IgD-negative memory B cell (primary cell): ENCODE measurements at regions not wholly inside any gene's neighbourhood (a gene's known extent, or its start where the extent isn't known, plus 50 kb on each side); places are given as distances from the start of the nearest gene placed in this dataset.

Experiments
- H3K27ac Mint-ChIP-seq, 3 donors: one replicate each; pipeline ENCODE4 v1.8.0; 2020 to 2022; ENCODE audit warnings: mild to moderate bottlenecking in 3 of 3, mixed read lengths in 3 of 3, moderate library complexity in 1 of 3
- H3K27me3 Mint-ChIP-seq: one replicate; pipeline ENCODE4 v1.8.0; 2021; ENCODE audit warnings: mixed read lengths
- H3K36me3 Mint-ChIP-seq: one replicate; pipeline ENCODE4 v1.8.0; 2020; ENCODE audit warnings: mild to moderate bottlenecking, mixed read lengths
- H3K4me1 Mint-ChIP-seq, 3 donors: one replicate each; pipeline ENCODE4 v1.8.0; 2020 to 2022; ENCODE audit warnings: mixed read lengths in 3 of 3, mild to moderate bottlenecking in 1 of 3
- H3K4me3 Mint-ChIP-seq, 4 donors: one replicate each; pipeline ENCODE4 v1.8.0; 2020 to 2022; ENCODE audit warnings: mild to moderate bottlenecking in 4 of 4, mixed read lengths in 4 of 4, moderate library complexity in 3 of 4
- H3K9me3 Mint-ChIP-seq, 3 donors: one replicate each; pipeline ENCODE4 v1.8.0; 2020 to 2021; ENCODE audit warnings: mixed read lengths in 3 of 3, mild to moderate bottlenecking in 1 of 3

DNA sequence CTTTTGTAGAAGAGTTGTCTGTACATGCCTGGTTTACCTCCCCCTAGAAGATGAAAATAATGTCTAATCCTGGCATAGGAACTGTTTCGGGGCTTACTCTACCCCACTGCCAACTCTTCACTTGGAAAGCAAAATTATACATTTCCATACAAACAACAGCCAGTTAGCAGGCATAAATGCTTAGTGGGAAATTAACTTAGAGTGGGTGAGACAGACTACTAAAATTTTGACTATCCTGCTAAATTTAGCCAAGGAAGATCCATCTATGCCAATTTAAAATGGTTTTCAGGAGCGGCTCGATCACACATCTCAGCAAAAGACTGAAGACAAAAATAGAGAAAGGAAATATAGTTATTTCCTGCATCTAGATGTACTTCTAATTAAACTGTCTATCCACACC is 221.2 kb downstream of the TPBG start:
- Mint-ChIP-seq H3K36me3 (no peaks in the 10 kb centered on the region), H3K27me3 (peaks cover 2% of the 10 kb centered on the region), H3K9me3 (peaks cover 0 to 1% (median 0%) of the 10 kb centered on the region in 3 donors), H3K27ac (no peak overlapping the region), H3K4me1 (peaks cover 0 to 3% (median 0%) of the 10 kb centered on the region in 3 donors), H3K4me3 (no peak overlapping the region)

DNA sequence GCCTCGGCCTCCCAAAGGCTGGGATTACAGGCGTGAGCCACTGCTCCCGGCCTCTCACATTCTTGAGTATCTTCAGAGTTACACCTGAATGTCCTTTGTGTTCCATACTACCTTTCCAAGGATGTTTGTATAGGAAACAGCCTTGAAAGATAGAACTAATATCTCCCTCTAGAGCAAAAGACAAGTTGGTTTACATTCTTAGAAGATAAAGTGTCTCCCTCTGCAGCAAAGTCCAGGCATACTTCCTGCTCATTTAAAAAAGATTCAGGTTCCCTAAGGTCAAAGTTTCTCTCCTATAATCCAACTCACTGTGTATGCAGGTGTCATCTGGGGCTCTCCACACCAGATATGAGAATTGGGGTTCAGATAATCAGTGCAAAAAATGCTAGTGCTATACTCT is 224.4 kb downstream of the TPBG start:
- no peak overlapping the region for H3K27ac Mint-ChIP-seq
- no peak overlapping the region for H3K4me3 Mint-ChIP-seq
- peaks cover 2% of the 10 kb centered on the region for H3K27me3 Mint-ChIP-seq
- peaks cover 0 to 3% (median 0%) of the 10 kb centered on the region in 3 donors for H3K4me1 Mint-ChIP-seq
- H3K9me3 Mint-ChIP-seq = no peaks in the 10 kb centered on the region
- H3K36me3 Mint-ChIP-seq = no peaks in the 10 kb centered on the region

DNA sequence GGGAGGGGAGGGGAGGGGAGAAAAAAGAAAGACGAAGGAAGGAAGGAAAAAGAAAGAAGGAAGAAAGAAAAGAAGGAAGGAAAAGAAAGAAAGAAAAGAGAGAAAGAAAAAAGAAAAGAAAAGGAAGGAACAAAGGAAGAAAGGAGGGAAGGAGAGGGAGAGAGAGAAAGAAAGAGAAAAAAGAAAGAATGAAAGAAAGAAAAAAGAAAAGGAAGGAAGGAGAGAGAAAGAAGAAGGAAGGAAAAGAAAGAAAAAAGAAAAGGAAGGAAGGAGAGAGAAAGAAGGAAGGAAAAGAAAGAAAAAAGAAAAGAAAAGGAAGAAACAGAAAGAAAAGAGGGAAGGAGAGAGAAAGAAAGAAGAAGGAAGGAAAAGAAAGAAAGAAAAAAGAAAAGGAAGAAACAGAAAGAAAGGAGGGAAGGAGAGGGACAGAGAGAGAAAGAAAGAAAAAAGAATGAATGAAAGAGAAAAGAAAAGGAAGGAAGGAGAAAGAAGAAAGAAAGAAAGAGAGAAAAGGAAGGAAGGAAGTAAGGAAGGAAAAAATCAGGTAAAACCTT is 225.3 kb downstream of the TPBG start:
- Mint-ChIP-seq H3K9me3 (no peaks in the 10 kb centered on the region), H3K27ac (no peak overlapping the region), H3K36me3 (no peaks in the 10 kb centered on the region), H3K4me1 (peaks cover 0 to 3% (median 0%) of the 10 kb centered on the region in 3 donors), H3K27me3 (no peaks in the 10 kb centered on the region), H3K4me3 (no peak overlapping the region)

DNA sequence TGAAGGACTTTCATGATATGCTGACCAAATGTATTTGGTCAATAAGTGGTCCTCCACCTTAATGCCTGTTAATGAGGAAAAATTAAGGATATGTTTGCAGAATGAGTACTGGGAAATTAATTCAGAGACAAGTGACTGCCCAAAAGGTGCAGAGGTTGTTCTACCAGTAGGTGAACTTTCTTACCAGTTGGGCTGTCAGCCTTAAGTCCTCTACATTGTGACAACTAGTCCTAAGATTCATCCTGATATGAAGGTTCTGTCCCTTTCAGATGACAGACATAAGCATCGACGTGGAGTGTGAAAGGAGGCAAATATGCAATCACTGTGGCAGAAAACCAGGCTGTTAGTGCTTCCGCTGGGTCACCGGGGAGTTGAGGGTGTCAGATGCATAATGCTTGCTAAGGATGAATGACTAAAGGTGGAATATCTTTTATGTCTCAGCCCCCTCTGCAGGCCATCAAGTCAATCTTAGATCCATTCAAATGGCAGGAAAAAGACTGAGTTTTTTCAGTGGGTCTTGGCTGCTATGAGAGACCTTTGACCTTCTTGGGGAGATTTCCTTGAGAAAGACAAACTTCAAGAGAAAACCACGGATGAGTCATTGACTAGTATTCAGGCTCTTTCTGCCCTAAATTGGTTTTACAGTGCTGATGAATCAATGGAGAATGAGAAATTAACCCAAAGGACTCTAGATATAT is 226.0 kb downstream of the TPBG start:
- no peak overlapping the region for H3K4me3 Mint-ChIP-seq
- H3K27me3 Mint-ChIP-seq = no peaks in the 10 kb centered on the region
- no peaks in the 10 kb centered on the region for H3K9me3 Mint-ChIP-seq
- no peak overlapping the region for H3K27ac Mint-ChIP-seq
- H3K36me3 Mint-ChIP-seq = no peaks in the 10 kb centered on the region
- H3K4me1 Mint-ChIP-seq = peaks cover 0 to 3% (median 0%) of the 10 kb centered on the region in 3 donors

DNA sequence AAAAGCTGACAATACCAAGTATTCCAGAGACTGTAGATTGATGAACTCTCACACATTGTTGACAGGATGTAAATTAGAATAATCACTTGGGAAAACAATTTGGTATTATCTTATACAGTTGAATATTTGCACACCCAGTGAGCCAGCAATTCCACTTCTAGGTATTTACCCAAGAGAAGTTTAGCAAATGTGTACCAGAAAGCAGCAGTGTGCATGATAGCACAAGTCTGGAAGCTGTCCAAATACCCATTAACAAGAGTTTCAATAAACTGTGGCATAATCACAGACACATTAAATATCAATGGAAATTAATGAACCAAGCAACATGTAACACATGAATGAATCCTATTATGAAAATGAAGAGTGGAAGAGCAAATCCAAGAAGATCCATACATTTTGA is 233.6 kb downstream of the TPBG start:
- H3K4me1 Mint-ChIP-seq = no peaks in the 10 kb centered on the region
- H3K36me3 Mint-ChIP-seq = peaks cover 4% of the 10 kb centered on the region
- no peak overlapping the region for H3K4me3 Mint-ChIP-seq
- no peaks in the 10 kb centered on the region for H3K27me3 Mint-ChIP-seq
- no peaks in the 10 kb centered on the region for H3K9me3 Mint-ChIP-seq
- no peak overlapping the region for H3K27ac Mint-ChIP-seq

DNA sequence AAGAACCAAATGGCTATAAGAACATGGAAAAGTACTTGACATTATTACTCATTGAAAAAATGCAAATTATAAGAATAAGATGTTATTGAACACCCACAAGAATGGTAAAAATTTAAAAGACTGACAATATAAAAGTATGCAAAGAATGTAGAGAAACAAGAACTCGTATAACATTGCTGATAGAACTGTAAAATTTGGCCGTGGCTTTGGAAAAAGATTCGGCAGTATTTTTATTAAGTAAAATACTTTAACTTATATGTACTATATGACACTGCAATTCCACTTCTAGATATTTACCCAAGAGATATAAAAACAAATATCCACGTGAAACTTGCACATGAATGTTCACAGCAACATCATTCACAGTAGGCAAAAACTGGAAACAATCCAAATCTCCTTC is 239.2 kb downstream of the TPBG start:
- no peak overlapping the region for H3K27ac Mint-ChIP-seq
- no peaks in the 10 kb centered on the region for H3K4me1 Mint-ChIP-seq
- peaks cover 0 to 4% (median 0%) of the 10 kb centered on the region in 3 donors for H3K9me3 Mint-ChIP-seq
- H3K27me3 Mint-ChIP-seq = no peaks in the 10 kb centered on the region
- no peak overlapping the region for H3K4me3 Mint-ChIP-seq
- H3K36me3 Mint-ChIP-seq = peaks cover 4% of the 10 kb centered on the region

DNA sequence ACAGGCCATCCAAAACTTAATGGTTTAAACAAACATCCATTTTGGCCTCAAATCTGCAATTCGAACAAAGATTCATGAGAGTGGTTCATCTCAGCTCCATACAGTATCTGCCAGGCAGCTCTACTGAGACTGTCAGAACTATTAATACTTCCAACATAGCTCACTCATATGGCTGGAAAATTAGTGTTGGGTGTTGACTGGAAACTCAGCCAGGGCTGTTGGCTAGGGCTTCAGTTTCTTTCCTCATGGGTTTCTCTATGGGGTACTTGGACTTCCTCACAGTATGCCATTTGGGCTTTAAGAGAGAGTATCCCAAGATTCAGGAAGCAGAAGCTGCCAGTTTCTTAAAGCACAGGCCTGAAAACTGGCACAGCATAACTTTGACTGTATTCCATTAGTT is 240.3 kb downstream of the TPBG start:
- Mint-ChIP-seq H3K27me3 (no peaks in the 10 kb centered on the region), H3K27ac (no peak overlapping the region), H3K9me3 (peaks cover 0 to 4% (median 0%) of the 10 kb centered on the region in 3 donors), H3K36me3 (peaks cover 4% of the 10 kb centered on the region), H3K4me3 (no peak overlapping the region), H3K4me1 (no peaks in the 10 kb centered on the region)

DNA sequence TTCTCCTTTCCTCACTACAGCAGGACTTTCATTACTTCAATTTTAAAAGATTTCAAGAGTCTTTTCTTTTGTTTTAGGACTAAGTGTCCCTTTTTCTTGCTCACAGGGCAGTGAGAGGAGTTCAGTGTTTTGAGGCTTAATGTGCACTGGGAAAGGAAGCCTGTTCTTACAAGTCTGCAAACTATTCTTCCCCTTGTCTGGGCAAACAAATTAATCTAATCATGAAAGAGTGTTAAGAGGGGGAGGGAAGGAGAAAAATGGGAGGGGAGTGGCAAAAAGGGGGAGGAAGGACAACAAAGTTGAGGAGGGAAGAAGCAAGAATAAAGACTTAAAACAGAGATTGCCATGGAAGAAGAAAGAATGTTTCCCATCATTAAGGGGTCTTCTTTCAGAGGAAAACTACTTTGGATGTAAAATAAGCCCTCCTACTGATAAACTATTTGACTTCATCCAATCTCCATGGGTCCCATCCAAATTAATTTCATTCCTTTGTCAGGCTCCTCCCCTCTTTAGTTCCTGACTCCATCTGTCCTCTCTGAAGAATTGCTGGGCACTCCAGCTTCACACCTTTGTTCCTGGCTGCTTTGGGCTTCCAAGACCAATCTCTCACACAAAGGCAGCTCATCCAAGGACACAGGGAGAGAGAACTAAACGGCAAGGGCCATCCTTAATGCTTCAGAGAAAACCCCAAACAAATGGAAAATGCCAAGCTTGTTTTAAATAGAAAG is 244.5 kb downstream of the TPBG start:
- H3K27me3 Mint-ChIP-seq = no peaks in the 10 kb centered on the region
- H3K9me3 Mint-ChIP-seq = peaks cover 0 to 4% (median 0%) of the 10 kb centered on the region in 3 donors
- H3K27ac Mint-ChIP-seq = no peak overlapping the region
- no peak overlapping the region for H3K4me3 Mint-ChIP-seq
- no peaks in the 10 kb centered on the region for H3K4me1 Mint-ChIP-seq
- H3K36me3 Mint-ChIP-seq = no peaks in the 10 kb centered on the region

DNA sequence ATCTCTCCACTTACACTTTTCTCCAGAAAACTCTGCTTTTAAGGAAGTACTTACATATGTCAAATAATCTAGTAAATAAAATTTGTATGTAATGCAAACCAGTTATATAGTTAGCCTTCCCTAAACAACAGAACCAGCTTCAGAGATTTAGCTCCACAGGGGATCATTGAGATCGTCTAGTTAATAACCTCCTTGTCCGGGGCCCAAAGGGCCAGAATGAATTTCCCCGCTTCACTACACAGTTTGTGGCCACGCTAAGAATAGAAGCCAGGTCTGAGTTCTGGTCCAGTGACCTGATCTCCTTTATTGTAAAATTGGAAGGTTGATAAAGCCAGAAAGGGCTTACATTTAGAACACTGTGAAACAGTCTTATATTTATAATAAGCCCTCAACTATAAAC is 245.2 kb downstream of the TPBG start:
- no peak overlapping the region for H3K27ac Mint-ChIP-seq
- no peaks in the 10 kb centered on the region for H3K27me3 Mint-ChIP-seq
- H3K4me3 Mint-ChIP-seq = no peak overlapping the region
- no peaks in the 10 kb centered on the region for H3K4me1 Mint-ChIP-seq
- no peaks in the 10 kb centered on the region for H3K36me3 Mint-ChIP-seq
- H3K9me3 Mint-ChIP-seq = peaks cover 0 to 4% (median 0%) of the 10 kb centered on the region in 3 donors

DNA sequence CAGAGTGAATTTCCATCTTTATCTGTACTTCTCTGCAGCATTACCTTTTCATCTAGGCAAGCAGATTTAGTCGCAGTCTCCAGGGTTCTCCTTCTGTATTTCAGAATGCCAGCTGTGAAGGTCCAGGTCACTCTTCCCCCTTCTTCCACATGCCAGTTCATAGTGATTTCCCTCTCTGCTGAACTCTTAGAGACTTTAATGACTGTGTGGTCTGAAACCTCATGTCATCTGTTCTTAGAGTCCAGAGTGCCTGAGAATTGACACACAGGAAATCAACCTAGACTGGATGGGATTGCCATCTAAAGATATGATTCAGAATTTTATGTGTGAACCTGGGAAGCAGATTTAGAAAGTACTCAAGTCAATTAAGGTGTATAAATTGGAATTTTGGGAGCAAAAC is 248.1 kb downstream of the TPBG start:
- H3K4me1 Mint-ChIP-seq = no peaks in the 10 kb centered on the region
- H3K9me3 Mint-ChIP-seq = peaks cover 0 to 2% (median 0%) of the 10 kb centered on the region in 3 donors
- H3K36me3 Mint-ChIP-seq = no peaks in the 10 kb centered on the region
- H3K27me3 Mint-ChIP-seq = no peaks in the 10 kb centered on the region
- H3K4me3 Mint-ChIP-seq = no peak overlapping the region
- H3K27ac Mint-ChIP-seq = no peak overlapping the region

DNA sequence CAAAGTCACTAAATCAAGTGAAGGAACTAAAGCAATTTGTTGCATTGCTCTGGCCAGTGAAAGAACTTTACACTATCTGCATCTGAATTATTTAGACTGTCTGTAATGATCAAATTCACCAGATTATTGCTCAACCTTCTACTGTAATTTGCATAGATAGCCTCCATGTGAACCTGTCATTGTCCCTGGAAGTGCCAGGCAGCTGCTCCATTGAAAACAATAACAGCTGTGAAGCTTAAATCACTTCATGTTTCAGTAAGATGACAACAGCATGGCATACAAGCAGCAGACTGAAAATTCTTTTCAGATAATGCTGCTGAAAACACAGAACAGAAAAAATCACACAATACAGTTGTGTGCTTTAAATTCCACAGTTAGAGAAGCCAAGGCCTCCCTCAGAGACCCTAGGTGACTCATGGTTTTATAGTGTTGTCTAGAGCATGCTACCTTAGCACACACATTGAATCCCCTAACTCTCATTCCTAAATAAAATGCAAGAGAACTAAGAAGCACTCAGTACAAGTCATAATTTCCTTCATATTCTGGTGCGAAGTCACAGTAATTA is 248.9 kb downstream of the TPBG start:
- Mint-ChIP-seq H3K27ac (no peak overlapping the region), H3K9me3 (peaks cover 0 to 2% (median 0%) of the 10 kb centered on the region in 3 donors), H3K27me3 (no peaks in the 10 kb centered on the region), H3K4me1 (no peaks in the 10 kb centered on the region), H3K4me3 (no peak overlapping the region), H3K36me3 (no peaks in the 10 kb centered on the region)

DNA sequence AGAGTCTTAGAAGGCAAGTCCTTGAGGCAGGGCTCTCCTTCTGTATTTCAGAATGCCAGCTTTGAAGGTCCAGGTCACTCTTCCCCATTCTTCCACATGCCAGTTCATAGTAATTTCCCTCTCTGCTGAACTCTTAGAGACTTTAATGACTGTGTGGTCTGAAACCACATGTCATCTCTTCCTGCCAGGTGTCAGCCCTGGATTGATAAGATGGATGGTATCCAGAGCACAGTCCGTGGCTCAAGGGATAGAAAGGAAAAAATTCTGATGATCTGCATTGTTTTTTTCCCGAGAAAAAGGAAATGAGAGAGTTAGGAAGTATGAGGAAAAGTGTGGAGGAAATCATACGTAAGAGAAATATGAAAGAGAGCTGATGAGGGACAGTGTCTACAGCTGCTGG is 250.9 kb downstream of the TPBG start:
- Mint-ChIP-seq H3K36me3 (no peaks in the 10 kb centered on the region), H3K27ac (no peak overlapping the region), H3K4me1 (no peaks in the 10 kb centered on the region), H3K4me3 (no peak overlapping the region), H3K9me3 (peaks cover 0 to 3% (median 2%) of the 10 kb centered on the region in 3 donors), H3K27me3 (no peaks in the 10 kb centered on the region)

DNA sequence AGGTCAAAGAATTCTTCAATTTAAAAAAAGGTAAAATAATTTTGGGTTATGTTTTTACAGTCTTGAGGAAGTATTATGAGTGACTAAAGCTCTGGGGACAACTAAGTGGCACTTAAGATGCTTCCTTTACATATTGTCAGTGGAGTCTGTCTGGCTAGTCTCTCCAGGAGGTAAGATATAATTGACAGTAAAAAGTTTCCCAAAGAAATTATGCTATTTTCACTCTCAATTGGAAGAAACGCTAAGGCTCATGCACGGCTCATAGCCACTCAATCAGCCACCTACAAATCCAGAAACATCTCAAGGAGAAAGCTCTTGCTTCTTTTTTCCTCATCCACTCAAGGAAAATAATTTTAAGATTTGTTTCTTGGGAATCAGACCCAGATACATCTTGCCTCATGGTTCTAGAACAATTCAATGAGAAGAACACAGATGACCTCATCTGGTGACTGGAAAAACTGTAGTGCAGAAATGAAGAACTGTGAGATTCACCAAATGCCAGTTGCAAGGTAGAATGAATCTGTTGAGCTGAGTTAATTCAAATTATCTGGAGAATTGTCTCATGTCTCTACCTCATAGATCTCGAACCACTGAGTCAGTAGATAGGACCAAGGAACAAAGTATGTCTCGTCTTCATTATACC is 252.9 kb downstream of the TPBG start:
- Mint-ChIP-seq H3K36me3 (no peaks in the 10 kb centered on the region), H3K4me3 (no peak overlapping the region), H3K27ac (no peak overlapping the region), H3K4me1 (no peaks in the 10 kb centered on the region), H3K27me3 (no peaks in the 10 kb centered on the region), H3K9me3 (peaks cover 2 to 5% (median 3%) of the 10 kb centered on the region in 3 donors)

DNA sequence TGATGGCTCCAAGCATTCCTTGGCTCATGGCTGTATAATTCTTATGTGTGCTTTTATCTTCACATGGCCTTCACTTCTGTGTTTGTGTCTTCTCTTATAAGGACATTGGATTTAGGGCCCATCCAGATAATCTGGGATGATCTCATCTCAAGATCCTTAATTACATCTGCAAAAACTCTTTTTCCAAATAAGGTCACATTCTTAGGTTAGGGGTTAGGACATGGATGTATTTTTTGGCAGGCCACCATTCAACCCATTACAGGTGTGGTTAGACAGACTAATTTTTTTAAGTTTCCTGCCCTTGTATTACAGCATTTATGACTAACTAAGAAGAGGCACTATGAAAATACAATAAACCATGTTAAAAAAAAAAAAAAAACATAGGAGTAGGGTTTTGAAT is 254.0 kb downstream of the TPBG start:
- Mint-ChIP-seq H3K4me3 (no peak overlapping the region), H3K27ac (no peak overlapping the region), H3K9me3 (peaks cover 2 to 7% (median 5%) of the 10 kb centered on the region in 3 donors), H3K4me1 (no peaks in the 10 kb centered on the region), H3K36me3 (no peaks in the 10 kb centered on the region), H3K27me3 (no peaks in the 10 kb centered on the region)

DNA sequence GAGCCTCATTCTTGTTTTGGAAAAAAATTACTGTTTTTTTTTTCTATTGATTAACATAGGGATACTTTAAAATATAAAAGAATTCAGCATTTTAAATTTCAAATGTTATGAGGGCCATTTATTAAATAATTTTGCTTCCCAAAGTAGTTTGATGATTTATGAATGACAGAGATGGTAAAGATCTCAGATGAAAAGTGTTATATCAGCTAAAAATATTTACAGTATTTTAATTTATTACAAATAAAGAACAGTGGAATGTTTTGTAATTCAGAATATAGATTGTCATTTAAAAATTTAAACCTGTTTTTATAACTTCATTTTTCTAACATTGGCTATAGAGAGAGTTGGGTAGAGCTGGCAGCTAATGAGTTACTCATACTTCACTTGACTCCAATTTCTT is 256.0 kb downstream of the TPBG start:
- no peaks in the 10 kb centered on the region for H3K4me1 Mint-ChIP-seq
- H3K27me3 Mint-ChIP-seq = no peaks in the 10 kb centered on the region
- H3K36me3 Mint-ChIP-seq = no peaks in the 10 kb centered on the region
- H3K27ac Mint-ChIP-seq = no peak overlapping the region
- no peak overlapping the region for H3K4me3 Mint-ChIP-seq
- peaks cover 1 to 7% (median 5%) of the 10 kb centered on the region in 3 donors for H3K9me3 Mint-ChIP-seq
